ENCODE measurements at regions not wholly inside any gene's neighbourhood (a gene's known extent, or its start where the extent isn't known, plus 50 kb on each side); places are given as distances from the start of the nearest gene placed in this dataset.

GRCh38 chr15:29920515-29920914, 98.2 kb upstream of the TJP1 start:
- DNase-seq (ENCODE audit: low read depth): no peak

GRCh38 chr15:29919380-29919881, 97.2 kb upstream of the TJP1 start:
- no peak for DNase-seq (ENCODE audit: low read depth)
- H3K4me3 ChIP-seq (ENCODE audit: low read depth, low read length): no peak overlapping the region
- no peak for TF ChIP-seq CTCF (IDR thresholded peaks at IDR 0.05; ENCODE audit: insufficient read depth, low read depth, low read length)

More at GRCh38 chr15:29920515-29920914, 98.2 kb upstream of the TJP1 start:
- TF ChIP-seq CTCF (IDR thresholded peaks at IDR 0.05; ENCODE audit: insufficient read depth, low read depth, low read length): no peak
- H3K4me3 ChIP-seq (ENCODE audit: low read depth, low read length): no peak overlapping the region

GRCh38 chr15:29917600-29918597, 95.6 kb upstream of the TJP1 start:
- TF ChIP-seq CTCF (IDR thresholded peaks at IDR 0.05; ENCODE audit: insufficient read depth, low read depth, low read length): no peak
- peak; percentile 87 for DNase-seq (ENCODE audit: low read depth)
- no peak overlapping the region for H3K4me3 ChIP-seq (ENCODE audit: low read depth, low read length)

- no peak for TF ChIP-seq CTCF (IDR thresholded peaks at IDR 0.05; ENCODE audit: insufficient read depth, low read depth, low read length)
- H3K4me3 ChIP-seq (ENCODE audit: low read depth, low read length): no peak overlapping the region
- DNase-seq (ENCODE audit: low read depth): no peak
These were observed 92.3 kb upstream of the TJP1 start for GRCh38 chr15:29914511-29914926.

- TF ChIP-seq CTCF (IDR thresholded peaks at IDR 0.05; ENCODE audit: insufficient read depth, low read depth, low read length): no peak
- peak; percentile 85 for DNase-seq (ENCODE audit: low read depth)
These were observed 91.4 kb upstream of the TJP1 start for GRCh38 chr15:29913528-29914135.

GRCh38 chr15:29911705-29912104, 89.4 kb upstream of the TJP1 start:
- TF ChIP-seq CTCF (IDR thresholded peaks at IDR 0.05; ENCODE audit: insufficient read depth, low read depth, low read length): no peak
- no peak for DNase-seq (ENCODE audit: low read depth)
- no peak overlapping the region for H3K4me3 ChIP-seq (ENCODE audit: low read depth, low read length)

More at GRCh38 chr15:29913528-29914135, 91.4 kb upstream of the TJP1 start:
- H3K4me3 ChIP-seq (ENCODE audit: low read depth, low read length): no peak overlapping the region

Data from fibroblast of villous mesenchyme (primary cell).